ENCODE measurements at regions not wholly inside any gene's neighbourhood (a gene's known extent, or its start where the extent isn't known, plus 50 kb on each side); places are given as distances from the start of the nearest gene placed in this dataset.

DNA sequence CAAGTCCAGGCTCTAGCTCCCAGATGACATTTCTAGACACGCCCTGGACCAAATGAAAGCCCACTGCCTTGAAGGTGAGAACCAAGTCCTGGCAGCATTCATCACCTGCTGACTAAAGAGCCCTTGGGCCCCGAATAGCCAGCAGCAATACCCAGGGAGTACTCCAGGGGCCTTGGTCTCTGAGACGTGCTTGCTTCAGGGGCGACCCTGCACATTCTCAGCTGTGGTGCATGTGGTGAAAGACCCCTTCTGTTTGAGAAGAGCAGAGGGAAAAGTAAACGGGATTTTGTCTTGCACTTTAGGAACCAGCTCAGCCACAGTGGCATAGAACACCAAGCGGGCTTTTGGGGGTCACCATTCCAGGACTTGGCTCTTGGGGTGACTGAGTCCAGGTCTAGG lies 260.5 kb upstream of the MYT1L start:
- no peak for TF ChIP-seq EP300 (IDR thresholded peaks at IDR 0.05; ENCODE audit: low read depth)
- TF ChIP-seq, protein P1, sequence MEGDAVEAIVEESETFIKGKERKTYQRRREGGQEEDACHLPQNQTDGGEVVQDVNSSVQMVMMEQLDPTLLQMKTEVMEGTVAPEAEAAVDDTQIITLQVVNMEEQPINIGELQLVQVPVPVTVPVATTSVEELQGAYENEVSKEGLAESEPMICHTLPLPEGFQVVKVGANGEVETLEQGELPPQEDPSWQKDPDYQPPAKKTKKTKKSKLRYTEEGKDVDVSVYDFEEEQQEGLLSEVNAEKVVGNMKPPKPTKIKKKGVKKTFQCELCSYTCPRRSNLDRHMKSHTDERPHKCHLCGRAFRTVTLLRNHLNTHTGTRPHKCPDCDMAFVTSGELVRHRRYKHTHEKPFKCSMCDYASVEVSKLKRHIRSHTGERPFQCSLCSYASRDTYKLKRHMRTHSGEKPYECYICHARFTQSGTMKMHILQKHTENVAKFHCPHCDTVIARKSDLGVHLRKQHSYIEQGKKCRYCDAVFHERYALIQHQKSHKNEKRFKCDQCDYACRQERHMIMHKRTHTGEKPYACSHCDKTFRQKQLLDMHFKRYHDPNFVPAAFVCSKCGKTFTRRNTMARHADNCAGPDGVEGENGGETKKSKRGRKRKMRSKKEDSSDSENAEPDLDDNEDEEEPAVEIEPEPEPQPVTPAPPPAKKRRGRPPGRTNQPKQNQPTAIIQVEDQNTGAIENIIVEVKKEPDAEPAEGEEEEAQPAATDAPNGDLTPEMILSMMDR (IDR thresholded peaks at IDR 0.05), result no peak
